Chondrocyte (in vitro differentiated cells): ENCODE measurements at regions not wholly inside any gene's neighbourhood (a gene's known extent, or its start where the extent isn't known, plus 50 kb on each side); places are given as distances from the start of the nearest gene placed in this dataset.
A peak's percentile ranks its signal among the peaks of the same experiment; 100 is the strongest.

Experiments used
- DNase-seq: peaks from one replicate; pipeline ENCODE4 v3.0.0; 2021; ENCODE audit warnings: mixed read lengths, low spot score
- H3K27ac Mint-ChIP-seq: one replicate; pipeline ENCODE4 v1.8.0; 2021; ENCODE audit warnings: mild to moderate bottlenecking, moderate library complexity, mixed read lengths; ENCODE audit not compliant: unreplicated experiment
- H3K27me3 Mint-ChIP-seq: 2 replicates; pipeline ENCODE4 v1.8.0; 2021; ENCODE audit warnings: low read depth, mixed read lengths
- H3K36me3 Mint-ChIP-seq: 2 replicates; pipeline ENCODE4 v1.8.0; 2021; ENCODE audit warnings: low read depth, mixed read lengths
- H3K4me1 Mint-ChIP-seq: 2 replicates; pipeline ENCODE4 v1.8.0; 2021; ENCODE audit warnings: low read depth, mild to moderate bottlenecking, mixed read lengths
- H3K4me3 Mint-ChIP-seq: one replicate; pipeline ENCODE4 v1.8.0; 2021; ENCODE audit warnings: mild to moderate bottlenecking, moderate library complexity, mixed read lengths; ENCODE audit not compliant: unreplicated experiment
- H3K9me3 Mint-ChIP-seq: 2 replicates; pipeline ENCODE4 v1.8.0; 2021; ENCODE audit warnings: low read depth, mixed read lengths
- TF ChIP-seq, protein P1 (sequence below): fragments of 200-600 bp; sonication (generic); IDR thresholded peaks from 2 replicates; pipeline ENCODE4 v1.5.0; 2021; ENCODE audit warnings: antibody characterized with exemption, mild to moderate bottlenecking, moderate library complexity

DNA sequence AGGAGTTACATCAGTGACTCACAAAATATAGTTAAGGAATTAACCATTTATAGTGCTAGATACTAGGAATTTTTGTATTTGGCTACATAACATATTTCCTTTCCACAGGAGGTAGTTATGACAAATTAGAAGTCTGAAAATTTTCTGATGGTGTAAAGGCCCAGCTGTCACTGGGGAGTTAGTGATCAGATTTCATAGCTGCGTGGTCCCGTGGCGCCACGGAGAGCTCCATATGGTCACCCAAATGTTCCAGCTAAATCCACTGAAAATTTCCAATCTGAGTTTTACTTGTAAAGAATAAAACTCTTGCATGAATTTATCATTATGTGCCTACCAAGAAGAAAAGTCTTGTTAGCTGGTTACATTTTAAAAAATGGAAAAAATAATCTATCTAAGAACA, 368.9 kb upstream of the PLSCR5 start:
- Mint-ChIP-seq H3K4me3 (no peak overlapping the region), H3K36me3 (no peaks in the 10 kb centered on the region), H3K9me3 (no peaks in the 10 kb centered on the region), H3K27ac (no peak overlapping the region), H3K4me1 (peaks cover 5% of the 10 kb centered on the region), H3K27me3 (no peaks in the 10 kb centered on the region)
- TF ChIP-seq, protein P1, sequence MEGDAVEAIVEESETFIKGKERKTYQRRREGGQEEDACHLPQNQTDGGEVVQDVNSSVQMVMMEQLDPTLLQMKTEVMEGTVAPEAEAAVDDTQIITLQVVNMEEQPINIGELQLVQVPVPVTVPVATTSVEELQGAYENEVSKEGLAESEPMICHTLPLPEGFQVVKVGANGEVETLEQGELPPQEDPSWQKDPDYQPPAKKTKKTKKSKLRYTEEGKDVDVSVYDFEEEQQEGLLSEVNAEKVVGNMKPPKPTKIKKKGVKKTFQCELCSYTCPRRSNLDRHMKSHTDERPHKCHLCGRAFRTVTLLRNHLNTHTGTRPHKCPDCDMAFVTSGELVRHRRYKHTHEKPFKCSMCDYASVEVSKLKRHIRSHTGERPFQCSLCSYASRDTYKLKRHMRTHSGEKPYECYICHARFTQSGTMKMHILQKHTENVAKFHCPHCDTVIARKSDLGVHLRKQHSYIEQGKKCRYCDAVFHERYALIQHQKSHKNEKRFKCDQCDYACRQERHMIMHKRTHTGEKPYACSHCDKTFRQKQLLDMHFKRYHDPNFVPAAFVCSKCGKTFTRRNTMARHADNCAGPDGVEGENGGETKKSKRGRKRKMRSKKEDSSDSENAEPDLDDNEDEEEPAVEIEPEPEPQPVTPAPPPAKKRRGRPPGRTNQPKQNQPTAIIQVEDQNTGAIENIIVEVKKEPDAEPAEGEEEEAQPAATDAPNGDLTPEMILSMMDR = no peak
- DNase-seq = no peak

DNA sequence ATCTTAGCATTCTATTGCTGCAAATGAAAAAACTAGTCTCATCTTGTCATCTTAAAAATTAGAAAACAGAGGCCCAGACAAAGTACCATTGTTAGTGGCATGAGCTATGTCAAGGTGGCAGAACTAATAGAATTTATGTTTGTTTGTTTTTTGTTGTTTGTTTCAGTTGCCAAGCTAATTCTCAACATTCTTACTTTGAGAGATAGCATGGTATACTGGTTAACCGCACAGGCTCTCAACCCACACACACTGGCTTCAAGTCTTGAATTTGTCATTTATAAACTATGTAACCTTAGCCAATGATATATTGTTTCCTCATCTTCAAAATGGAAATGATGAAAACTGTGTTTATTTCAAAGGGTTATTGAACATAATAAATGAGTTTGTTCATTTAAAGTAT, 367.6 kb upstream of the PLSCR5 start:
- no peak overlapping the region for H3K27ac Mint-ChIP-seq
- H3K4me1 Mint-ChIP-seq = peaks cover 17% of the 10 kb centered on the region
- H3K9me3 Mint-ChIP-seq = no peaks in the 10 kb centered on the region
- H3K36me3 Mint-ChIP-seq = no peaks in the 10 kb centered on the region
- TF ChIP-seq, protein P1 = no peak
- DNase-seq = no peak
- H3K4me3 Mint-ChIP-seq = no peak overlapping the region
- H3K27me3 Mint-ChIP-seq = no peaks in the 10 kb centered on the region

DNA sequence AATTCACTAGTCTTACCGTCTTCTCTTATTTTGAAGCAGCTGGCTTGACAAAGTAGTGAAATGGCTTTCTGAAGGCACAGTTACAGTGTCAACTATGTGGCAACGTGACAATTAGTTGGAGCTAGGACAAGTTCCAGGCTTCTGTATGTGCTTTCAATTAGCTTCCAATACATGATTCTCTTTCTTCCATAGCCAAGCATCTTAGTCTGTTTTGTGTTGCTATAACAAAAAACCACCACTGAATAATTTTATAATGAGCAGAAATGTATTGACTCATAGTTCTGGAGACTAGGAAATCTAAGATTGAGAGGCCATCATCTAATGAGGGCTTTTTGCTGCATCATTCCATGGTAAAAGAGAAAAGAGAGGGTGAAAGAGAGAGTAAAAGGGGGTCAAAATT, 365.1 kb upstream of the PLSCR5 start:
- Mint-ChIP-seq H3K27me3 (no peaks in the 10 kb centered on the region), H3K36me3 (no peaks in the 10 kb centered on the region), H3K4me3 (no peak overlapping the region), H3K27ac (no peak overlapping the region), H3K9me3 (no peaks in the 10 kb centered on the region), H3K4me1 (peaks cover 22% of the 10 kb centered on the region)
- no peak for DNase-seq
- TF ChIP-seq, protein P1 = no peak

DNA sequence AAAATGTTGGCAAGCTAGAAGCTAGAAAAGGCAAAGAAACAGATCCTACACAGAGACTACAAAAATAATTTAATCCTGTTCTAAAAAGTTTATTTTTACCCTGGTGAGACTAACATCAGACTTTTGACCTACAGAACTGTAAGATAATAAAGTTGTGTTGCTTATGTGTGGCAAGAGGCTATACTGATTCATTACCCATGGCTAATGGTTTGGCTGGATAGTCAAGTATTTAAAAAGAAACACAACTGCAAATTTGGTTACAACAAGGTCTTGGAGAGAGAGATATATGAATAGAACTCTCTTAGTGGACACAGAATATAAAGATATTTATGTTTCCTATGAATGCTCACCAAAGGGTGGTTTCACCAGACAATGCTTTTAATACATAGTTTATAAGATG, 364.2 kb upstream of the PLSCR5 start:
- no peak overlapping the region for H3K27ac Mint-ChIP-seq
- no peak for DNase-seq

DNA sequence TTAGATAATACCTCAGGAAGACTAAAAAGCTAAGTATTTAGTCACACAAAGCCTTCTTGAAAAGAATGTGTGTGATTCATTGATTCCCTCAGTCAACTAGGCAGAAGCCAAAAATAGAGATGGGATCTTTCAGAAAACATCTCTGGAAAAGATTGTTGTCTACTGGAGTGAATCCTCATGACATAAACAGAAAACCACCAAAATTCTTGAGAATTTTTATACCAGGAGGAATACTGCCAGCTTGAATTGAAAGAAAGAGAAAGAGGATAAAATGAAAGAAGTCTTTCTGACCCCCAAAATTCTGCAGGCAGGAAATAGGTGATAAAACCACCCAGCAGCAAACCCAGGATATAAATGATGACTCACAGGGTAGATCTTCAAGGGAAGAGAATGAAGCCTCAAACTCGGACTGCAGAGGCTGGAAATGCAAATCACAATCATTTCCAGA, 363.1 kb upstream of the PLSCR5 start:
- Mint-ChIP-seq H3K27me3 (no peaks in the 10 kb centered on the region), H3K9me3 (no peaks in the 10 kb centered on the region), H3K36me3 (no peaks in the 10 kb centered on the region), H3K4me1 (peaks cover 22% of the 10 kb centered on the region), H3K27ac (peak overlapping the region; percentile 58), H3K4me3 (no peak overlapping the region)
- DNase-seq = no peak
- TF ChIP-seq, protein P1 = no peak

More for the DNA sequence above, 364.2 kb upstream of the PLSCR5 start:
- Mint-ChIP-seq H3K4me3 (no peak overlapping the region), H3K36me3 (no peaks in the 10 kb centered on the region), H3K27me3 (no peaks in the 10 kb centered on the region), H3K9me3 (no peaks in the 10 kb centered on the region), H3K4me1 (peaks cover 22% of the 10 kb centered on the region)
- TF ChIP-seq, protein P1 = no peak
